GM23338 (cell line): ENCODE measurements at regions not wholly inside any gene's neighbourhood (a gene's known extent, or its start where the extent isn't known, plus 50 kb on each side); places are given as distances from the start of the nearest gene placed in this dataset.

Source experiments
- ATAC-seq: fragments of 200-7000 bp; cut with Tn5 transposase; 3 replicates; pipeline ENCODE4 v1.9.1; 2020
- DNase-seq: peaks from one replicate; pipeline ENCODE4 v3.0.0-alpha.2; 2015; ENCODE audit warnings: low spot score
- H2AFZ ChIP-seq: fragments of 200-600 bp; sonication (generic); 2 replicates; pipeline ENCODE4 v1.8.0; 2016; ENCODE audit warnings: antibody characterized with exemption, mild to moderate bottlenecking, moderate library complexity
- H3F3A ChIP-seq: fragments of 200-600 bp; sonication (generic); replicated peaks from 2 replicates; pipeline ENCODE4 v1.8.0; 2017; ENCODE audit warnings: antibody characterized with exemption, mixed run types, low read depth
- H3K27ac ChIP-seq: fragments of 200-600 bp; sonication (generic); 2 replicates; pipeline ENCODE4 v1.6.1; 2016; ENCODE audit warnings: low read depth
- H3K27me3 ChIP-seq: fragments of 200-600 bp; sonication (generic); 2 replicates; pipeline ENCODE4 v1.8.0; 2016; ENCODE audit warnings: mild to moderate bottlenecking, mixed run types, moderate library complexity; ENCODE audit not compliant: insufficient read depth
- H3K36me3 ChIP-seq: fragments of 200-600 bp; sonication (generic); 2 replicates; pipeline ENCODE4 v1.8.0; 2016; ENCODE audit warnings: mild to moderate bottlenecking; ENCODE audit not compliant: insufficient read depth
- H3K4me1 ChIP-seq: fragments of 200-600 bp; sonication (generic); 2 replicates; pipeline ENCODE4 v1.8.0; 2016; ENCODE audit warnings: mild to moderate bottlenecking, moderate library complexity; ENCODE audit not compliant: insufficient read depth
- H3K4me2 ChIP-seq: fragments of 200-600 bp; sonication (generic); 2 replicates; pipeline ENCODE4 v1.7.1; 2017; ENCODE audit warnings: mixed run types
- H3K4me3 ChIP-seq: fragments of 200-600 bp; sonication (generic); 2 replicates; pipeline ENCODE4 v1.6.1; 2016; ENCODE audit warnings: mixed run types
- H3K79me2 ChIP-seq: fragments of 200-600 bp; sonication (generic); replicated peaks from 2 replicates; pipeline ENCODE4 v1.8.0; 2017; ENCODE audit warnings: mild to moderate bottlenecking; ENCODE audit not compliant: insufficient read depth
- H3K9me2 ChIP-seq: fragments of 200-600 bp; sonication (generic); 2 replicates; pipeline ENCODE4 v1.8.0; 2017; ENCODE audit not compliant: insufficient read depth
- H4K20me1 ChIP-seq: fragments of 200-600 bp; sonication (generic); replicated peaks from 2 replicates; pipeline ENCODE4 v1.8.0; 2017; ENCODE audit warnings: mild to moderate bottlenecking; ENCODE audit not compliant: insufficient read depth
- H3K27ac Mint-ChIP-seq: 2 replicates; pipeline ENCODE4 v1.8.0; 2020; ENCODE audit warnings: inconsistent platforms, mild to moderate bottlenecking, moderate library complexity, mixed read lengths
- H3K27me3 Mint-ChIP-seq: 3 replicates; pipeline ENCODE4 v1.8.0; 2022; ENCODE audit warnings: low read depth, mild to moderate bottlenecking, moderate library complexity, mixed read lengths, inconsistent platforms; ENCODE audit not compliant: insufficient read depth, poor library complexity
- H3K36me3 Mint-ChIP-seq: 3 replicates; pipeline ENCODE4 v1.8.0; 2021; ENCODE audit warnings: low read depth, mild to moderate bottlenecking, inconsistent platforms, moderate library complexity, mixed read lengths
- H3K4me1 Mint-ChIP-seq: 3 replicates; pipeline ENCODE4 v1.8.0; 2020; ENCODE audit warnings: mild to moderate bottlenecking, inconsistent platforms, mixed read lengths
- H3K4me3 Mint-ChIP-seq: 3 replicates; pipeline ENCODE4 v1.8.0; 2021; ENCODE audit warnings: moderate library complexity, mild to moderate bottlenecking, inconsistent platforms, mixed read lengths
- H3K9me3 Mint-ChIP-seq: 3 replicates; pipeline ENCODE4 v1.8.0; 2020; ENCODE audit warnings: moderate library complexity, mild to moderate bottlenecking, inconsistent platforms, mixed read lengths
- CREB1 ChIP-seq: fragments of 250-450 bp; sonication (Bioruptor Pico); IDR thresholded peaks from 2 replicates; pipeline ENCODE4 v1.5.0; 2020; ENCODE audit warnings: low read depth, mild to moderate bottlenecking, moderate library complexity
- CTCF ChIP-seq, 2 experiments: fragments of 200-600 bp in 1 of 2; sonication (generic) in 1 of 2; conservative IDR thresholded peaks; 2 replicates each; pipeline versions ENCODE4 v1.5.1 to v1.6.1; 2016 to 2017; ENCODE audit warnings: antibody characterized with exemption in 2 of 2, low read depth in 2 of 2, mild to moderate bottlenecking in 2 of 2, moderate library complexity in 1 of 2
- EZH2 ChIP-seq: fragments of 200-600 bp; sonication (generic); IDR thresholded peaks from one replicate; pipeline ENCODE4 v1.8.0; 2017; ENCODE audit warnings: antibody characterized with exemption, mild to moderate bottlenecking, low read depth; ENCODE audit not compliant: unreplicated experiment
- EZH2phosphoT487 ChIP-seq: fragments of 200-600 bp; sonication (generic); IDR thresholded peaks from one replicate; pipeline ENCODE4 v1.8.1; 2018; ENCODE audit warnings: antibody characterized with exemption; ENCODE audit not compliant: unreplicated experiment
- JUNB ChIP-seq: IDR thresholded peaks from one replicate; pipeline ENCODE4 v1.6.1; 2016; ENCODE audit warnings: antibody characterized with exemption; ENCODE audit not compliant: unreplicated experiment
- NANOG ChIP-seq: IDR thresholded peaks from 2 replicates; pipeline ENCODE4 v1.6.1; 2016; ENCODE audit warnings: antibody characterized with exemption, borderline replicate concordance
- POLR2AphosphoS5 ChIP-seq: IDR thresholded peaks from 2 replicates; pipeline ENCODE4 v1.6.1; 2016; ENCODE audit warnings: antibody characterized with exemption, low read depth
- REST ChIP-seq: IDR thresholded peaks from one replicate; pipeline ENCODE4 v1.6.1; 2018; ENCODE audit warnings: antibody characterized with exemption; ENCODE audit not compliant: unreplicated experiment
- STAT1 ChIP-seq: IDR thresholded peaks from one replicate; pipeline ENCODE4 v1.6.1; 2016; ENCODE audit warnings: antibody characterized with exemption; ENCODE audit not compliant: unreplicated experiment
- ZNF114 ChIP-seq: fragments of 250-450 bp; sonication (Bioruptor Pico); IDR thresholded peaks from 2 replicates; pipeline ENCODE4 v1.5.0; 2020; ENCODE audit warnings: mild to moderate bottlenecking, moderate library complexity
- ZNF331 ChIP-seq: fragments of 250-450 bp; sonication (Bioruptor Pico); IDR thresholded peaks from 2 replicates; pipeline ENCODE4 v1.5.0; 2020; ENCODE audit warnings: low read depth, mild to moderate bottlenecking, moderate library complexity
- ZNF462 ChIP-seq: fragments of 250-450 bp; sonication (Bioruptor Pico); IDR thresholded peaks from 2 replicates; pipeline ENCODE4 v1.5.0; 2020; ENCODE audit warnings: mild to moderate bottlenecking, moderate library complexity

GRCh38 chr3:191889106-191889505, 428.1 kb downstream of the PYDC2 start:
- Histone ChIP-seq H3K4me1 (peaks cover 11% of the 10 kb centered on the region), H3K4me2 (no peak overlapping the region), H3K79me2 (no peaks in the 10 kb centered on the region), H3K27me3 (no peaks in the 10 kb centered on the region), H3K9me2 (no peaks in the 10 kb centered on the region), H3K36me3 (no peaks in the 10 kb centered on the region), H4K20me1 (no peaks in the 10 kb centered on the region), H3K4me3 (no peak overlapping the region), H3F3A (no peaks in the 10 kb centered on the region), H3K27ac (no peak overlapping the region), H2AFZ (peak overlapping the region; percentile 9; the same call in 1 of the 2 replicates)
- no peaks in the 10 kb centered on the region for H3K36me3 Mint-ChIP-seq
- no peaks in the 10 kb centered on the region for H3K27me3 Mint-ChIP-seq
- ATAC-seq = no peak
- TF ChIP-seq NANOG = no peak
- no peak overlapping the region for H3K27ac Mint-ChIP-seq
- H3K4me1 Mint-ChIP-seq = peaks cover 14% of the 10 kb centered on the region
- no peak for DNase-seq
- H3K4me3 Mint-ChIP-seq = no peak overlapping the region
- no peaks in the 10 kb centered on the region for H3K9me3 Mint-ChIP-seq

- H3K27ac ChIP-seq = no peak overlapping the region
- Mint-ChIP-seq H3K4me3 (no peak overlapping the region), H3K27ac (no peak overlapping the region), H3K9me3 (no peaks in the 10 kb centered on the region), H3K27me3 (no peaks in the 10 kb centered on the region), H3K4me1 (peaks cover 21% of the 10 kb centered on the region), H3K36me3 (no peaks in the 10 kb centered on the region)
- no peaks in the 10 kb centered on the region for H3K27me3 ChIP-seq
- H3K9me2 ChIP-seq = no peaks in the 10 kb centered on the region
- H4K20me1 ChIP-seq = no peaks in the 10 kb centered on the region
- H3K79me2 ChIP-seq = no peaks in the 10 kb centered on the region
- no peak overlapping the region for H2AFZ ChIP-seq
- H3K4me1 ChIP-seq = peaks cover 17% of the 10 kb centered on the region
- H3K4me3 ChIP-seq = no peak overlapping the region
- no peak overlapping the region for H3K4me2 ChIP-seq
- H3K36me3 ChIP-seq = no peaks in the 10 kb centered on the region
- ATAC-seq = no peak
- no peak for DNase-seq
- no peaks in the 10 kb centered on the region for H3F3A ChIP-seq
- TF ChIP-seq EZH2phosphoT487 (no peak), NANOG (no peak), ZNF331 (CRISPR knock-in tag) (no peak), CTCF (conservative IDR thresholded peaks at IDR 0.05; ENCODE audit: low read depth in 2 of 2) (no peak), JUNB (no peak), ZNF462 (CRISPR knock-in tag) (no peak), REST (no peak), EZH2 (no peak), ZNF114 (no peak), STAT1 (no peak), POLR2AphosphoS5 (no peak), CREB1 (CRISPR knock-in tag) (no peak)
Observed at GRCh38 chr3:191889756-191890155, 428.8 kb downstream of the PYDC2 start.
